ENCODE measurements at regions not wholly inside any gene's neighbourhood (a gene's known extent, or its start where the extent isn't known, plus 50 kb on each side); places are given as distances from the start of the nearest gene placed in this dataset.

DNA sequence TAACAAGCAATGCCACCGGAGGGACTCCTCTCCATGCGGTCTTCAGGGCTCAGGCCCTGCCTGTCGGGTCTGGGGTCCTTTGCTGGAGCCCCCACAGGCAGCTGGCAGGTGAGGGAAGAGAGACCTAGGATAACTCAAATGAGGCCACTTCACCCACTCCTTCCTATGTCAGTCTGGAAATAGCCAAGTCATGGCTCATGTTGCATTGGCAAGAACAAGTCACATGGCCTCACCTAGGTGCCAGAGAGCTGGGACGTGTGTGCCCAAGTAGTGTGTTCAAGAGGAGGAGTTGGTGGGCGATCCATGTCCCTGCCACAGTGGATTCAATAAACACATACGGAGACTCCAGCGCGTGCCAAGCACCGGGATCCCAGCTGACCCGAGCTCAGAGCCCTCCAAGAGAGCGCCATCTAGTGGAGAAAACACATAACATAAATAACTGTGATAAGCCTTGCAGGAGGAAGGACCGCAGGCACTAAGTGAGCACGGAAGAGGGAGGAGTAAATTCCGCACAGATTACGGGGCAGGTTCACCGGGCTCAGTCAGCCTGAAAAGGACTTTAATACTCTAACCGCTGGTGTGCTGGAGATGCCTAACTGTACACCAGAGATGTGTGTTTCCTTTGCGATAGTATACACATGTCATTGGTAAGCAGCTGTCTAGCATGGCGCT lies 580.8 kb downstream of the CCDC171 start:
- peak; percentile 25 for DNase-seq

DNA sequence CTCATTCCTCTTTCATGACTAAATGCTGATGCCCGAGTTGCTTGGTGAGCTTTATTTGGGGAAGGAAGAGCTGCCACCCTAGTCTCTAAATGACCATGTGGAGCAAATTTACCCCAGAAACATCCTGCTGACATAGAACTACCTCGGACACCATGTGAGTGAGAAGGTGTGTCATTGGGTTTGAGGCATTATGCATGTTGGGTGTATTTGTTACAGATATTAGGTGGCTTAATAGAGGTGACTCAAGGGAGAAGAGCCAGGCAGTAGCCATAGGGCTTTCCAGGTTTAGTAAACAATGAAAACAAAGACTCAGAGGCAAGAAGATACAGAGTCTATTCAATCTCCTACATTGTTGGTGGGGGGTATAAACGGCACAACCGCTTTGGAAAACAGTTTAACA lies 581.5 kb downstream of the CCDC171 start:
- DNase-seq: no peak

DNA sequence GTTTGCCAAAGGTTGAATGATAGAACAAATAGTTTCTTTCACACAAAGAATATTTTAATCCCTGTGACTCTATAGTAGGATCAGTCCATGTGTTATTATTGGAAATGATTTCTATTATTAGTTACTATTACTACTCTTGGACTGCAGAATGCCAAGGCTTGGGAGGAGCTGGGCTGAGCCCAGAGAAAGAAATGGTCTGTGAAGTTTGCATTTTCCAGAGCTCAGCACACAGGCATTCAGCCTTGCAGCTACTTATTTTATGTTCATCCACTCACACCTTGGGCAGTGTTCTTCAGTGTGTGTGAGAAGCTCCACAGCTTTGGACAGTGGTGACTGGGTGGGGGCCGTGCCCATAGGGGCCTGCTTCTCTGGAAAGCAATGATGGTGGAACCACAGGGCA lies 583.1 kb downstream of the CCDC171 start:
- no peak for DNase-seq

GRCh38 chr9:16136451-16136850 lies 583.6 kb downstream of the CCDC171 start:
- no peak for DNase-seq

DNA sequence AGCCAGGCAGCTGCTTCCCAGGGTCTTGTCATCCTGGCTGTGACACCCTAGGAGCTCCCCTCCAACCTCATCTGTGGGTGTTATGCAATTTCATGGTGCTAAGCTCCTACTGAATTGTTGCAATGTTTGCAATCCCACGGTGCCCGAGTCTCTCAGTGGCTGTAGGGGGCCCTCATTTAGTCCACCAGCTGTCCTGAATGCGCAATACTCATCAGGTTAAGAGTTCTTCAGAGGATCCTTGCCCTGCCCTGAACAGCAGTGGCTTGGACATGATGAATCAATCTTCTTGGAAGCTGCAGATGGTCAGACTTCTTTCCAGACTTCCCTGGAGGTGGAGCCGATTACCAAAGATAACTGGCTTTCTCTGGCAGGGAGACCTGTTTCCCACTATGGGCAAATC lies 584.1 kb downstream of the CCDC171 start:
- DNase-seq: no peak

DNA sequence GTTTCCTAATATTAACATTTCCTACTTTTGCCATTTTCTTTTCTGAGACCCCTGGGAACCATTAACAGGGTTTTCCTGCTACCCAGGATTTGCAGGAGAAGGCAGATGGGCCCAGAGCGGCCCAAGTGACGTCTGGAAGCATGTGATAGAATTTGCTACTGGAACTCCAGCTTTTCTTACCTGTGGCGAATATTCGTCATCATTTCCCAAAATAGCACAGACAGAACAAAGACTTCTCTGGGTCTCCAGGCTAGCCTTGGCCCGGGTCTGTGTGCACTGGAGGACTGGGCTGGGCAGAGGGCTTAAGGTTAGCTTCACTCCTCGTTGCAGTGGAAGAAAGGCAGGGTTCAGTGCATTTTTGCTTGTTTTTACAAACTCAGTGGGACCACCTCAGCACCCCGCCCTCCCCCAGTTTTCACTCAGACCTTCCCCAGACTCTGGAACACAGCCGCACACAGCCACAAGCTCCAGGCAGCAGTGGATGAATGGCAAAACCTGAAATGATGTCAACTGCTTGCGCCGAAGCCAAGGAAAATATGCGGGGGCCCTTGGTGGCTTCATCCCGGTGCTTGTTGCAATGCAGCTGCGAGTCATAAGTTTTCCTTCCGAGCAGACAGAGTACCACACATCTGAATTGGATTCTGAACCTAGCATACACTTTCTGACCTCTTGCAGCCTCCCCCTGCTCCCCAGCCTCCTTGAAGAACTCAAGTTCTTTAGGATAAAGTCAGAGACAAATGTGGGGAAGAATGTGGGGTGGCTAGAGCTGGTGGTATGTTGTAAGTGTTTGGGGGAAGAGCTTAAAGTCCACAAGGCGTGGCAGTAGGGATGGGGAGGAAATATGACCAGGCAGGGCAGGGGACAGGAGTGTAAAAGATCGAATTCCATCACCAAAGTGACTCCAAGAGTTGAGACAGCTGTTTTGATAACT lies 586.0 kb downstream of the CCDC171 start:
- DNase-seq: no peak

DNA sequence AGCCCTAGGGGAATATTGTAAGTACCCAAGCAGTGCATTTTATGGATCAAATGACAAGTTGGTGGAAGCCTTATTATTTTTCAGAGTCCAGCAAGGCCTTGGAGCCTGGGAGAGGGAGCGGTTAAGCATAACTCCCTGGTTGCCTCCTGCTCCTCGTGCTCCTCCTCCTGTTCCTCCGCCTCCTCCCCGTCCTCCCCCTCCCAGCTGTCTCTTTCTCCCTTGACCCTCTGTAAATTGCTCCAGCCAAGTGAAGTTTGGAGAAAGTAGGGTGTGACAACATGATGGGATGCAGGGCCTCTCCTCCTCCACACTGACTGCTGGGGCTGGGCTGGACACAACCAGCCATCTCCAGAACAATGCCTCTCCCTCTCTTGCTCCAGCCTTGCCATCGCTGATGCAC lies 586.9 kb downstream of the CCDC171 start:
- no peak for DNase-seq

- no peak for DNase-seq
Observed at GRCh38 chr9:16143310-16143709, 590.5 kb downstream of the CCDC171 start.

GRCh38 chr9:16143947-16144890 lies 591.4 kb downstream of the CCDC171 start:
- no peak for DNase-seq

DNA sequence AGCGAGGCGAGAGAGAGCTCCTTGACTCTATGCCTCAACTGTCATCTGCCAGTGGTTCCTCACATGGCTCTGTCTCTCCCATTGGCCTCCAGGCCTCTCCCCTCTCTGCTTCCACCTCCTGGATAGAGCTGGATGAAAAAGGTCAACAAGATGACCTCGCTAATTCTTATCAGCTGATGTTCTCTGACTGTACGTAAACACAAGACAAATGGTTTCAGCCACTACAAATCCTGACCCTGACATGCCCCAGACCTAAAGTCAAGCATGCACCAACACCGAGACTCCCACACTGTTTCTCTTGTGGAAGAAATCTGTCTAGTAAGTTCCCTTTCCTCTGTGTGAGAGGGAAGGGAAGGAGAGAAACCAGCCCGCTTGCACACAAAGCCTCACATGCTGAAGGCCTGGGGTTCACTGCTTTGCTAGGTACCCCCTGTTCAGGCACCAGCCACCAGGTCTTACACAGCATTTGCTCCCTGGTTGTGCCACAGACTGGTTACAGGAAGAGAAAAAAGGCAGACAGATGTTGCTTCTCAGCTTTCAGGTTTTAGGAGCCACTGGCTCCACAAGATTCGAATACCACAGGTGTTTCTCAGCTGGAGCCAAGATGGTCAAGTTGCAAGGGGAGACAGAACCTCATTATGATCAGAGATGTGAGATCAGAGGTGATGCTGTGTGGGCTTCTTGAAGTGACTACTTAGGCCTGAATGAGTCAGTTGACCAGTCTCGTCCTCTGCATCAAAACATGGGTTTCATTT lies 592.5 kb downstream of the CCDC171 start:
- no peak for DNase-seq

- no peak for DNase-seq
Observed at GRCh38 chr9:16147726-16148125, 594.9 kb downstream of the CCDC171 start.

DNA sequence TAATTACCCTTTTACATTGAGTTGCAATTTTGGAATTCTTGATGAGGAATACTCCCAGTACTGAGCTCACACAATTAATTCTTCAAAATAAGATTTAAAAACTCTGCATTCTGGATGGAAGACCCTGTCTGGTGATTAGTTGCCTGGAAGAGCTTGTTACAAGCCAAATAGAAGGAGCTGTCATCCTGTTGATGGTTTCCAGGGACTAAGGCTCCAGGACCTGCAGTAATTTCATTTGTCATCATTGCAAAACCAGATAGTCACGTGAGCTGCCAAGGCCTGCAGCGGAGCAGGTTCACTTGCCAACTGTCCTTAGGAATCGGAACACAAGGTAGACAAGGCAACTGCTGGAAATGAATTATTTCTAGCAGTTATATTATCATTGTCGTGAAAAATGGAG lies 597.7 kb downstream of the CCDC171 start:
- DNase-seq: no peak

DNA sequence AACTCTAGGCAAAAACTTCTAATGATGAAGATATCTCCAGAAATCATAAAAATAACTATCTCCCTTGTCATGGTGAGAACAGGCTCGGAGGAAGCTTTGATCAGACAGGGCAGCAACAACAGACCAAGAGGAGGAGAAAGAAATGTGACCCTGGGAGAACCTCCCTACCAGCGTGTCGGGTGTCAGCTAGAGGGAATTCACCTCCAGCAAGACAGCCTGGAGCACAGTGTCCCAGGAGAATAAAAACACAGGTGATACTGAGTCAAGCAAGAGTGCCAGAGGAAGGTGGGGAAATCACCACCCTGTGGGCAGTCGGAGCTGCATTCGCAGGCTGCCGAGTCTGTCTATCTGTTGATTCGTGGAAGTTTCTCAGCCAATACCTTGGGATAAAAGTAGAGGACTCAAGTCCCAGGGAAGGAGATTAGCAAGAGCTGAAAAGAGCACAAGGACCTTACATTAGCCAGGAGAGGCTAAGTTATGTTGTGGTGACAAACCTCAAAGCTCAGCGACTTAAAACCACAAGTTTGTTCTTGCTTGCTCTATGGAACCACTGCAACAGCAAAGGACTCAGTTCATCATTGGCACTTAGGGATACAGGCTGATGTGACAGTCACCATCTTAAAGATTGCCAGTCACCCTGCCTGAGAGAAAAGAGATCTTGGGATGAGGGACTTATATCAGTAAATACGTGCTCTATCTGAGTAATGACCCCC lies 598.3 kb downstream of the CCDC171 start:
- no peak for DNase-seq

DNA sequence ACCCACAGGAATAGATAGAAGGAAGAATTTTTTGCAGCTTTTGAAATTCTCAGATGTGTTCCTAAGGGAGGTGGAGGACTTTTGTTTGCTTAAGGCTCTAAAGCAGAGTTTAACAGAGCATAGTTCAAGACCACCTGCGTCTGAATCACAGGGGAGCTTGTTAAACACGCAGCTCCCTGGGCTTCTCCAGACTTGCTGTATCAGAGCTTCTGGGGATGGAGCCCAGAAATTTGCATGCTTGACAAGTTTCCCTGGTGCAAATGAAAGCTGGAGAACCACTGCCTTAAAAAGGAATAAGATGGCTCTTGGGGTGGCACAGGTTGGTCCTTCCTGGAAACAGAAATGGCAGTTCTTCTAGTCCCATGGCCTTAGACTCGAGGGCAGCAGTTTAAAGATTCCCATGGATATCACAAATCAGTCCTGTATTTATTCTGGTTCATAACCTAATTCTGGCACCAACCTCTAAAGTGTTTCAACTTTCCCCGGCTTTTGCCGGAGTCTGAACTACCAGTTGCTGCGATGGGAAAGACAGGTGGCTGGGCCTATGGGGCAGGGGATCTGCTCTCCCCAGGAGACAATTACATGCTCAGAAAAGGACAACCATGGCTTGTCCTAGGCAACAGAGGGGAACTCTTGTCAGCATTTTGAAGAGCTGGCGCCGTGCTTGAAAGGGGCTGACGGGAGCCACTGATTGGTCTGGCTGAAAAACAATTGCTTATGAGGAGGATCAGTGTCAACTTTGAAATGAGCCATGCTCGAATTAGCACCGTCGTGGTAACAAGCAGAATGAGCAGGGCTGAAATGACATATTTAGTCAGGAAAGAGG lies 599.6 kb downstream of the CCDC171 start:
- DNase-seq: no peak

GRCh38 chr9:16153221-16153620 lies 600.4 kb downstream of the CCDC171 start:
- no peak for DNase-seq

- no peak for DNase-seq
Observed at GRCh38 chr9:16153741-16154140, 600.9 kb downstream of the CCDC171 start.

DNA sequence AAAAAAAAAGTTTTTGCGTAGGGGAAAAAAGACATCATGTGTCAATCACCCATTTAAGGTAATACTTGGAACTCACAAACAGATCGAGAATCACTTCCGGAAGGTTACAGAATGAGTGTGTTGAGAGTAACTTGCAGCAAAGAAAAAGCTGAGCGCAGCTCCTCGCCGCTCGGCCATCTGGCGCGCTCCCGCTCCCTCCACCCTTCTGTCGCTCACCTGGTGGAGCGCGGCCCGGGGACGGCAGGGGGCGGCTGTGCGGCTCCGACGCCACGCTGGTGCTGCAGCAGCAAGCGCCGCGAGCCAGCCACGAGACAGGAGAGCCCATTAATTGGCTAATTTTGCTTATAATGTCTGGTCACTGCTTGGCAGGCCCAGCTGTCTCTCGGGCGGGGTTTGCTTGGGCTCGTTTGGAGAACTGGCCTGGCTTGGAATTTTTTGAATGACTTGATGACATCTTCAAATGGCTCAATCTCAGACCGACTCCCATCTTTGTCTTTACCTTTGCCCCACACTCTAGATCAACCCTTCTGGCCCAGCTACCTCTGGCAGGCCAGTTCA lies 601.8 kb downstream of the CCDC171 start:
- DNase-seq: peak; percentile 63

GRCh38 chr9:16155878-16156277 lies 603.0 kb downstream of the CCDC171 start:
- no peak for DNase-seq

GRCh38 chr9:16157216-16157615 lies 604.4 kb downstream of the CCDC171 start:
- no peak for DNase-seq

DNA sequence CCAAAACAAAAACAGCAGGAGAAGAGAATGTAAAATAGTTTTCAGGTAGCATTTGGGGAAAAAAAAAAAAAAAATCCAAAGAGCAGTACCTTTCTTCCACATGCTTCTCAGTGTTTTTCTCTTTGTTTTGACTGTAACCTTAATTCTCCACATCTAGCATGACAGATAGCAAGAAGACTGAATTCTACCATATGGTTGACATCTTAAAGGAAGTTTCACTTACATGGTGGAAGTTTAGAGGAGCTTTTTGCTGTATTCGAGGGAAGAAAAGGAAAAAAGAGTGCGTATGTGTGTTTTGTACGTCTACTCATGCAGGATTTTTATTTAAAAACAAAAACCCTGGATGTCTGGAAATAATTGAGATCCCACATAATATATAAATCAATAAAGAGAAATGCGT lies 604.8 kb downstream of the CCDC171 start:
- DNase-seq: no peak
